H1 (cell line): ENCODE measurements at regions not wholly inside any gene's neighbourhood (a gene's known extent, or its start where the extent isn't known, plus 50 kb on each side); places are given as distances from the start of the nearest gene placed in this dataset.

ENCODE experiments used
- CTCF ChIA-PET: fragments of 300-600 bp; sonication (Branson Sonifier 250); formaldehyde crosslinking; loops from one replicate; lab custom pipeline; 2021; ENCODE audit not compliant: partially characterized antibody; lab: Charles Lee
- POLR2A ChIA-PET: fragments of 300-600 bp; sonication (Branson Sonifier 250); formaldehyde crosslinking; loops from one replicate; lab custom pipeline; 2021; ENCODE audit warnings: inconsistent platforms; ENCODE audit not compliant: partially characterized antibody; lab: Charles Lee
- DNase-seq, 2 experiments: peaks; one replicate each; pipeline versions ENCODE4 v3.0.0 to v3.0.0-alpha.2; 2010 to 2022; ENCODE audit warnings: low spot score in 2 of 2, low read depth in 1 of 2, mixed read lengths in 1 of 2
- FAIRE-seq: peaks from 2 replicates; lab custom pipeline; 2011; peaks lifted over from hg19 to GRCh38; lab: Jason Lieb, UNC
- H2AFZ ChIP-seq: 2 replicates; pipeline ENCODE4 v1.8.1; 2012; ENCODE audit warnings: low read length, inconsistent platforms
- H2AK5ac ChIP-seq: 2 replicates; pipeline ENCODE4 v1.6.1; 2013; ENCODE audit warnings: low read depth, low read length
- H2BK120ac ChIP-seq: replicated peaks from 2 replicates; pipeline ENCODE3; 2013; ENCODE audit warnings: low read depth, low read length, inconsistent platforms
- H2BK12ac ChIP-seq: 2 replicates; pipeline ENCODE4 v1.6.1; 2013; ENCODE audit warnings: low read depth, low read length
- H2BK15ac ChIP-seq: 2 replicates; pipeline ENCODE4 v1.6.1; 2013; ENCODE audit warnings: low read length
- H2BK20ac ChIP-seq: 2 replicates; pipeline ENCODE4 v1.6.1; 2013; ENCODE audit warnings: low read length
- H2BK5ac ChIP-seq: 2 replicates; pipeline ENCODE4 v1.6.1; 2013; ENCODE audit warnings: low read depth, low read length
- H3K14ac ChIP-seq: 2 replicates; pipeline ENCODE4 v1.6.1; 2013; ENCODE audit warnings: inconsistent platforms; ENCODE audit not compliant: insufficient read length
- H3K18ac ChIP-seq: 2 replicates; pipeline ENCODE4 v1.6.1; 2013; ENCODE audit warnings: low read length; ENCODE audit errors: extremely low read depth
- H3K23ac ChIP-seq: 2 replicates; pipeline ENCODE4 v1.6.1; 2013; ENCODE audit warnings: inconsistent platforms; ENCODE audit not compliant: insufficient read length
- H3K23me2 ChIP-seq: 2 replicates; pipeline ENCODE4 v1.6.1; 2013; ENCODE audit warnings: low read depth, low read length
- H3K27ac ChIP-seq: 2 replicates; pipeline ENCODE4 v1.6.1; 2011; ENCODE audit warnings: low read depth, low read length, inconsistent platforms
- H3K27me3 ChIP-seq, 4 experiments: replicated peaks in 1 of 4; 1 replicate in 1 of 4; 2 replicates in 3 of 4; pipeline versions ENCODE4 v1.6.1 to v1.8.1; 2011 to 2013; ENCODE audit warnings: low read length in 3 of 4, mild to moderate bottlenecking in 3 of 4, inconsistent platforms in 2 of 4, mixed read lengths in 2 of 4, moderate library complexity in 1 of 4; ENCODE audit not compliant: control insufficient read depth in 3 of 4, insufficient read depth in 3 of 4; ENCODE audit errors: extremely low read depth in 1 of 4
- H3K36me3 ChIP-seq, 4 experiments: 2 replicates each; pipeline versions ENCODE4 v1.6.1 to v1.8.1; 2011 to 2013; ENCODE audit warnings: mild to moderate bottlenecking in 4 of 4, low read length in 3 of 4, moderate library complexity in 2 of 4, control low read depth in 1 of 4, inconsistent platforms in 1 of 4; ENCODE audit not compliant: insufficient read depth in 4 of 4, control insufficient read depth in 2 of 4
- H3K4ac ChIP-seq: replicated peaks from 2 replicates; pipeline ENCODE3; 2013; ENCODE audit warnings: low read length, low read depth, mixed read lengths, inconsistent platforms; ENCODE audit not compliant: insufficient read length
- H3K4me1 ChIP-seq, 4 experiments: replicated peaks in 1 of 4; 1 replicate in 1 of 4; 2 replicates in 3 of 4; pipeline versions ENCODE4 v1.6.1 to v1.8.1; 2011 to 2013; ENCODE audit warnings: low read length in 3 of 4, inconsistent platforms in 2 of 4, mixed read lengths in 1 of 4; ENCODE audit not compliant: insufficient read depth in 4 of 4, control insufficient read depth in 3 of 4
- H3K4me2 ChIP-seq, 2 experiments: 2 replicates each; pipeline versions ENCODE4 v1.6.1 to v1.8.1; 2011 to 2013; ENCODE audit warnings: low read depth in 2 of 2, low read length in 2 of 2, control low read depth in 1 of 2, inconsistent platforms in 1 of 2, mild to moderate bottlenecking in 1 of 2; ENCODE audit not compliant: insufficient read depth in 1 of 2
- H3K4me3 ChIP-seq, 4 experiments: fragments of 200-600, 300-600 bp in 1 of 4; sonication (generic), shearing (Covaris generic), sonication (Bioruptor Twin) in 1 of 4; 2 replicates each; pipeline versions ENCODE4 v1.5.1 to v1.8.1; 2011 to 2016; ENCODE audit warnings: low read length in 4 of 4, low read depth in 3 of 4, control low read depth in 2 of 4, inconsistent platforms in 2 of 4, mild to moderate bottlenecking in 2 of 4, mixed read lengths in 1 of 4, moderate library complexity in 1 of 4; ENCODE audit not compliant: insufficient read depth in 2 of 4; ENCODE audit errors: extremely low read depth in 1 of 4
- H3K56ac ChIP-seq: replicated peaks from 2 replicates; pipeline ENCODE3; 2013; ENCODE audit warnings: low read depth, mild to moderate bottlenecking, mixed read lengths, low read length, inconsistent platforms; ENCODE audit not compliant: insufficient read length
- H3K79me1 ChIP-seq: 2 replicates; pipeline ENCODE4 v1.6.1; 2013; ENCODE audit warnings: low read depth, low read length, control low read depth
- H3K79me2 ChIP-seq, 2 experiments: 2 replicates each; pipeline versions ENCODE4 v1.6.1 to v1.8.1; 2012 to 2013; ENCODE audit warnings: low read length in 2 of 2, mild to moderate bottlenecking in 2 of 2, inconsistent platforms in 1 of 2; ENCODE audit not compliant: insufficient read depth in 2 of 2, control insufficient read depth in 1 of 2
- H3K9ac ChIP-seq, 4 experiments: replicated peaks in 1 of 4; 1 replicate in 1 of 4; 2 replicates in 3 of 4; pipeline versions ENCODE4 v1.6.1 to v1.8.1; 2011 to 2013; ENCODE audit warnings: low read depth in 3 of 4, low read length in 3 of 4, control low read depth in 2 of 4, mild to moderate bottlenecking in 2 of 4, moderate library complexity in 2 of 4, inconsistent platforms in 1 of 4; ENCODE audit errors: extremely low read depth in 1 of 4
- H3K9me3 ChIP-seq, 2 experiments: 2 replicates each; pipeline versions ENCODE4 v1.6.1 to v1.8.1; 2012 to 2013; ENCODE audit warnings: mild to moderate bottlenecking in 2 of 2, moderate library complexity in 2 of 2, control low read depth in 1 of 2, inconsistent platforms in 1 of 2, low read depth in 1 of 2, low read length in 1 of 2, mixed read lengths in 1 of 2; ENCODE audit not compliant: insufficient read depth in 2 of 2
- H4K20me1 ChIP-seq, 2 experiments: replicated peaks in 1 of 2; 2 replicates each; pipeline versions ENCODE3 to v1.8.1; 2011 to 2013; ENCODE audit warnings: inconsistent platforms in 2 of 2, low read length in 2 of 2, mild to moderate bottlenecking in 1 of 2; ENCODE audit not compliant: insufficient read depth in 2 of 2, control insufficient read depth in 1 of 2
- H4K5ac ChIP-seq: 2 replicates; pipeline ENCODE4 v1.6.1; 2013; ENCODE audit warnings: low read length, low read depth, mixed read lengths, inconsistent platforms; ENCODE audit not compliant: insufficient read length
- H4K8ac ChIP-seq: 2 replicates; pipeline ENCODE4 v1.8.0; 2013; ENCODE audit warnings: mild to moderate bottlenecking, moderate library complexity, low read length, inconsistent platforms; ENCODE audit not compliant: insufficient read depth; ENCODE audit errors: extremely low read depth
- H4K91ac ChIP-seq: replicated peaks from 2 replicates; pipeline ENCODE3; 2013; ENCODE audit warnings: low read length, mixed read lengths, inconsistent platforms; ENCODE audit not compliant: insufficient read length
- BCL11A ChIP-seq, 2 experiments: IDR thresholded peaks; one replicate each; pipeline ENCODE4 v1.6.1; 2011; ENCODE audit warnings: low read depth in 2 of 2, low read length in 2 of 2, mild to moderate bottlenecking in 2 of 2
- BRCA1 ChIP-seq: IDR thresholded peaks from 2 replicates; pipeline ENCODE4 v1.6.1; 2012; ENCODE audit warnings: low read depth, low read length, improper control_type of control experiment
- GTF2F1 ChIP-seq: IDR thresholded peaks from 2 replicates; pipeline ENCODE4 v1.6.1; 2012; ENCODE audit warnings: low read depth, low read length, improper control_type of control experiment, borderline replicate concordance
- HDAC2 ChIP-seq, 2 experiments: fragments of 300-600 bp in 1 of 2; sonication (generic) in 1 of 2; IDR thresholded peaks; 2 replicates each; pipeline ENCODE4 v1.6.1; 2011 to 2012; ENCODE audit warnings: low read depth in 2 of 2, low read length in 2 of 2, mild to moderate bottlenecking in 2 of 2, moderate library complexity in 2 of 2, borderline replicate concordance in 1 of 2, inconsistent platforms in 1 of 2
- KDM5A ChIP-seq: fragments of 200-600 bp; IDR thresholded peaks from 2 replicates; pipeline ENCODE4 v1.7.1; 2012; ENCODE audit warnings: mild to moderate bottlenecking, low read length, inconsistent platforms, mixed read lengths
- PHF8 ChIP-seq: fragments of 200-600 bp; sonication (generic); conservative IDR thresholded peaks from 2 replicates; pipeline ENCODE4 v1.7.1; 2012; ENCODE audit warnings: low read depth, mild to moderate bottlenecking, inconsistent platforms, low read length, moderate library complexity
- RBBP5 ChIP-seq: IDR thresholded peaks from 2 replicates; pipeline ENCODE4 v1.7.1; 2012; ENCODE audit warnings: low read depth, mild to moderate bottlenecking, inconsistent platforms, low read length, moderate library complexity, borderline replicate concordance
- RFX5 ChIP-seq: IDR thresholded peaks from 2 replicates; pipeline ENCODE4 v1.6.1; 2011; ENCODE audit warnings: low read depth, low read length, improper control_type of control experiment, borderline replicate concordance
- SIRT6 ChIP-seq: IDR thresholded peaks from one replicate; pipeline ENCODE4 v1.7.1; 2012; ENCODE audit warnings: low read length, inconsistent platforms
- TAF1 ChIP-seq: IDR thresholded peaks from 2 replicates; pipeline ENCODE4 v1.6.1; 2011; ENCODE audit warnings: mild to moderate bottlenecking, low read depth, low read length
- TCF12 ChIP-seq: IDR thresholded peaks from 2 replicates; pipeline ENCODE4 v1.6.1; 2011; ENCODE audit warnings: low read depth, mild to moderate bottlenecking, low read length
- TEAD4 ChIP-seq: IDR thresholded peaks from 2 replicates; pipeline ENCODE4 v1.6.1; 2012; ENCODE audit warnings: low read depth, low read length, inconsistent platforms, mixed read lengths
- WGBS, 2 experiments: shearing (Covaris generic) in 1 of 2; methylation state at CpG; one replicate each; pipeline versions ENCODE4 v1.1.6 to v1.1.7; 2013 to 2015; ENCODE audit warnings: low lambda C conversion rate in 2 of 2, mixed read lengths in 2 of 2, inconsistent platforms in 1 of 2, low coverage in 1 of 2, missing lambda C conversion rate in 1 of 2; ENCODE audit not compliant: insufficient replicate concordance in 2 of 2, insufficient coverage in 1 of 2, insufficient read length in 1 of 2; ENCODE audit errors: extremely low coverage in 1 of 2, missing lambda C conversion rate in 1 of 2; 5-methylcytosine and 5-hydroxymethylcytosine counted together

- H3K4me3 ChIP-seq: no peak overlapping the region
- H2AK5ac ChIP-seq: no peak overlapping the region
- peaks cover 0 to 7% (median 4%) of the 10 kb centered on the region in 4 experiments; a peak in 3 of 7 replicates for H3K4me1 ChIP-seq
- no peaks in the 10 kb centered on the region for H3K79me1 ChIP-seq
- no peaks in the 10 kb centered on the region for H3K9me3 ChIP-seq
- DNase-seq (no peak), FAIRE-seq (no peak)
- H4K5ac ChIP-seq: no peak overlapping the region
- no peaks in the 10 kb centered on the region for H4K20me1 ChIP-seq
- ChIA-PET POLR2A (no interaction called here), CTCF (interaction anchor here (1.0 to 3.8 kb wide), 19 partner anchors 9 to 140 kb away, joined by 3 to 23 read pairs (median 5); no protein-coding TSS in a partner anchor)
- H3K9ac ChIP-seq: no peak overlapping the region
- H2AFZ ChIP-seq: no peak overlapping the region
- H3K23ac ChIP-seq: no peak overlapping the region
- H3K27me3 ChIP-seq: no peaks in the 10 kb centered on the region; a peak in 2 of 7 replicates
- H2BK120ac ChIP-seq: no peak overlapping the region
- no peak overlapping the region for H2BK12ac ChIP-seq
- H3K18ac ChIP-seq: no peak overlapping the region
- no peak overlapping the region for H2BK15ac ChIP-seq
- no peak overlapping the region for H2BK5ac ChIP-seq
- H4K91ac ChIP-seq: no peak overlapping the region
- no peak overlapping the region for H2BK20ac ChIP-seq
- H3K56ac ChIP-seq: no peak overlapping the region
- WGBS, 2 experiments: 94% methylated on average over 4 of the region's 4 CpGs; no CpG with 5 or more reads in 1 of the 2 experiments
- TF ChIP-seq GTF2F1 (no peak), SIRT6 (no peak), TEAD4 (no peak), RFX5 (no peak), KDM5A (no peak), TAF1 (no peak), TCF12 (no peak), BCL11A (IDR thresholded peaks at IDR 0.05; ENCODE audit: low read depth in 2 of 2, low read length in 2 of 2) (no peak), BRCA1 (no peak), RBBP5 (no peak), HDAC2 (IDR thresholded peaks at IDR 0.05; ENCODE audit: borderline replicate concordance in 1 of 2, low read depth in 2 of 2, low read length in 2 of 2) (no peak), PHF8 (no peak)
- H3K4ac ChIP-seq: no peak overlapping the region
- no peak overlapping the region for H3K27ac ChIP-seq
- no peaks in the 10 kb centered on the region for H3K36me3 ChIP-seq
- no peak overlapping the region for H3K14ac ChIP-seq
- H4K8ac ChIP-seq: no peak overlapping the region
- H3K23me2 ChIP-seq: no peaks in the 10 kb centered on the region
- H3K4me2 ChIP-seq: no peak overlapping the region
- H3K79me2 ChIP-seq: no peaks in the 10 kb centered on the region
Measured at GRCh38 chr16:87202346-87202745, 114.8 kb downstream of the C16orf95 start.
